ENCODE measurements at regions not wholly inside any gene's neighbourhood (a gene's known extent, or its start where the extent isn't known, plus 50 kb on each side); places are given as distances from the start of the nearest gene placed in this dataset.

GRCh38 chr22:48633996-48634836 is 1193.5 kb downstream of the BRD1 start:
- no peak for TF ChIP-seq EP300 (IDR thresholded peaks at IDR 0.05)
- TF ChIP-seq CTCF (IDR thresholded peaks at IDR 0.05) = no peak
- no peak for TF ChIP-seq POLR2A (IDR thresholded peaks at IDR 0.05)
- Histone ChIP-seq H3K36me3 (no peaks in the 10 kb centered on the region), H3K4me3 (no peak overlapping the region), H3K9me3 (no peaks in the 10 kb centered on the region), H3K4me1 (ENCODE audit: insufficient read depth) (no peaks in the 10 kb centered on the region), H3K27ac (no peak overlapping the region), H3K27me3 (no peaks in the 10 kb centered on the region)
- intact Hi-C loops (cut with DNase I) = no loop called here
- WGBS, 3 donors = 88% methylated on average over 9 of the region's 9 CpGs
- DNase-seq = no peak

GRCh38 chr22:48632646-48633246 is 1194.9 kb downstream of the BRD1 start:
- no peaks in the 10 kb centered on the region for H3K36me3 ChIP-seq
- no peak overlapping the region for H3K4me3 ChIP-seq
- 73 to 80% (median 79%) methylated on average over 16 to 17 of the region's 17 CpGs for WGBS, 3 donors
- peaks cover under 1% of the 10 kb centered on the region for H3K4me1 ChIP-seq (ENCODE audit: insufficient read depth)
- no peaks in the 10 kb centered on the region for H3K9me3 ChIP-seq
- intact Hi-C loops (cut with DNase I) = no loop called here
- DNase-seq = no peak
- TF ChIP-seq EP300 (IDR thresholded peaks at IDR 0.05) (no peak), POLR2A (IDR thresholded peaks at IDR 0.05) (no peak)
- H3K27ac ChIP-seq = no peak overlapping the region
- no peaks in the 10 kb centered on the region for H3K27me3 ChIP-seq

GRCh38 chr22:48631288-48631863 is 1196.3 kb downstream of the BRD1 start:
- no peak for TF ChIP-seq EP300 (IDR thresholded peaks at IDR 0.05)
- TF ChIP-seq POLR2A (IDR thresholded peaks at IDR 0.05) = no peak
- TF ChIP-seq CTCF (IDR thresholded peaks at IDR 0.05) = no peak
- Histone ChIP-seq H3K27ac (no peak overlapping the region), H3K36me3 (no peaks in the 10 kb centered on the region), H3K27me3 (no peaks in the 10 kb centered on the region), H3K4me1 (ENCODE audit: insufficient read depth) (peaks cover 7% of the 10 kb centered on the region), H3K4me3 (no peak overlapping the region), H3K9me3 (no peaks in the 10 kb centered on the region)
- no peak for DNase-seq
- intact Hi-C loops (cut with DNase I) = no loop called here
- 82 to 86% (median 84%) methylated on average over 28 to 29 of the region's 29 CpGs for WGBS, 3 donors

- Histone ChIP-seq H3K27me3 (no peaks in the 10 kb centered on the region), H3K4me3 (no peak overlapping the region), H3K36me3 (no peaks in the 10 kb centered on the region), H3K27ac (no peak overlapping the region), H3K9me3 (no peaks in the 10 kb centered on the region), H3K4me1 (ENCODE audit: insufficient read depth) (peaks cover 7% of the 10 kb centered on the region)
- WGBS, 3 donors = 87 to 89% (median 88%) methylated on average over 14 to 17 of the region's 17 CpGs
- intact Hi-C loops (cut with DNase I) = no loop called here
- no peak for TF ChIP-seq CTCF (IDR thresholded peaks at IDR 0.05)
- no peak for TF ChIP-seq EP300 (IDR thresholded peaks at IDR 0.05)
- no peak for TF ChIP-seq POLR2A (IDR thresholded peaks at IDR 0.05)
- DNase-seq = no peak
Observed at GRCh38 chr22:48630848-48631247, 1196.8 kb downstream of the BRD1 start.

- intact Hi-C loops (cut with DNase I) = no loop called here
- Histone ChIP-seq H3K9me3 (no peaks in the 10 kb centered on the region), H3K27ac (no peak overlapping the region), H3K27me3 (no peaks in the 10 kb centered on the region), H3K36me3 (no peaks in the 10 kb centered on the region), H3K4me3 (no peak overlapping the region), H3K4me1 (ENCODE audit: insufficient read depth) (peaks cover 7% of the 10 kb centered on the region)
- no peak for DNase-seq
- 91 to 92% (median 91%) methylated on average over 19 of the region's 19 CpGs for WGBS, 3 donors
- no peak for TF ChIP-seq EP300 (IDR thresholded peaks at IDR 0.05)
- TF ChIP-seq POLR2A (IDR thresholded peaks at IDR 0.05) = no peak
- no peak for TF ChIP-seq CTCF (IDR thresholded peaks at IDR 0.05)
Observed at GRCh38 chr22:48630433-48630754, 1197.3 kb downstream of the BRD1 start.
